ENCODE measurements at regions not wholly inside any gene's neighbourhood (a gene's known extent, or its start where the extent isn't known, plus 50 kb on each side); places are given as distances from the start of the nearest gene placed in this dataset.

- DNase-seq (ENCODE audit: low read depth): no peak
These were observed 114.4 kb upstream of the COPS8 start for GRCh38 chr2:236971131-236971821.

DNA sequence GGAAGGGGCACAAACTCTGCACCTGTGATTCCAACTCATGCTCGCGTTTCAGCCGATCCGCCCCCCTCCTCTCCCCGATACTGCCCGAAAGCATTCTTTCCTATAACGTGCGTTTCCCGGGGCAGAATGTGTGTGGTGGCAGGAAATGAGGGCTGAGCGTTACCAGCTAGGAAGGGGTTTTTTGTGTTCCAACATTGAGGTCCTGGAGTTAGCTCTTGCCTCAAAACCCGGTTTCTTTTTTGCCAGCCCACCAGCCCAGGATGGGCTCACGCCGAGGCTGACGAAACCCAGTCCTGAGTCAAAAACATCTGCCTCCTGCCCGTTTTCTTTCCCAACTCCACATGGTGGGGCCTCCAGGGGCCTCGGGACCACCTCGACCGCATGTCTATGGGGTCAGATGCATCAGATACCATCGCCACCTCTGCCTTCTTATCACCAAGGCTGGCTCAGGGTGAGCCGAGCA lies 113.7 kb upstream of the COPS8 start:
- DNase-seq (ENCODE audit: low read depth): no peak

GRCh38 chr2:236972491-236973342 lies 113.0 kb upstream of the COPS8 start:
- DNase-seq (ENCODE audit: low read depth): peak; percentile 68

- no peak for DNase-seq (ENCODE audit: low read depth)
These were observed 112.2 kb upstream of the COPS8 start for GRCh38 chr2:236973343-236973980.

- no peak for DNase-seq (ENCODE audit: low read depth)
These were observed 111.5 kb upstream of the COPS8 start for GRCh38 chr2:236974148-236974547.

DNA sequence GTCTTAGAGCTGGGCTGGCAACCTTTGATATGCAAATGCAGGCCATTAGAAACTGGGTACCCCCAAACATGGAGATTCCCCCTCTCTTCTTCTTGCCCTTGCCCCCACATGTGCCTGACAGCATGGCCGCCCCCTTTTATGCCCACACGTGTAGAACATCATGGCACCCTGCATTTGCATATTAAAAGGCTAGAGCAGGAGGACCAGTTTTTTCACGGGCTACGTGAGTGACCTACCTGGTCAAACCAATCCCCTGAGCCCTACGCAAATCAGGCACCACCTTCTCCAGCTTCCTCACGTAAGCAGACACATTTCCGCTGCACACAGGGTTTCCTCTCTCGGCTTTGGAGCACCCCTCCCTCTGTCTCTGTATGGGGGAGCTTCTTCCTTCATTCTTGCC lies 110.9 kb upstream of the COPS8 start:
- no peak for DNase-seq (ENCODE audit: low read depth)

DNA sequence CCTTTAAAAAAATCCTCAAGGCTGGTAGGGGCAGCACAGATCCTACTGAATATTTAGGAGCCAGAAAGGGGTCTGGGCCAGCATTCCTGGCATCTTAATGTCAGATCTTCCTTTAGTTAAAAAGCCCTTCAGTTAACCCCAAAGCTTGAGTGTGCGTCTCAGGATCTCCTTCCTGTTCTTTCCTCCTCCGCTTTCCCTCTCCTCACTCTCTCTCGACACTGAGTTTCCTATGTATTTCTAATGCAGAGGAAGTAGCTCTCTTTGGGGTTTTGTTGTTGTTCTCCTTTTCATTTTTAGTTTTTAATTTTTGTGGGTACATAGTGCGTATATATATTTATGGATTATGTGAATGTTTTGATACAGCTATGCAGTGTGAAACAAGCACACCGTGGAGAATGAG lies 109.9 kb upstream of the COPS8 start:
- DNase-seq (ENCODE audit: low read depth): no peak

DNA sequence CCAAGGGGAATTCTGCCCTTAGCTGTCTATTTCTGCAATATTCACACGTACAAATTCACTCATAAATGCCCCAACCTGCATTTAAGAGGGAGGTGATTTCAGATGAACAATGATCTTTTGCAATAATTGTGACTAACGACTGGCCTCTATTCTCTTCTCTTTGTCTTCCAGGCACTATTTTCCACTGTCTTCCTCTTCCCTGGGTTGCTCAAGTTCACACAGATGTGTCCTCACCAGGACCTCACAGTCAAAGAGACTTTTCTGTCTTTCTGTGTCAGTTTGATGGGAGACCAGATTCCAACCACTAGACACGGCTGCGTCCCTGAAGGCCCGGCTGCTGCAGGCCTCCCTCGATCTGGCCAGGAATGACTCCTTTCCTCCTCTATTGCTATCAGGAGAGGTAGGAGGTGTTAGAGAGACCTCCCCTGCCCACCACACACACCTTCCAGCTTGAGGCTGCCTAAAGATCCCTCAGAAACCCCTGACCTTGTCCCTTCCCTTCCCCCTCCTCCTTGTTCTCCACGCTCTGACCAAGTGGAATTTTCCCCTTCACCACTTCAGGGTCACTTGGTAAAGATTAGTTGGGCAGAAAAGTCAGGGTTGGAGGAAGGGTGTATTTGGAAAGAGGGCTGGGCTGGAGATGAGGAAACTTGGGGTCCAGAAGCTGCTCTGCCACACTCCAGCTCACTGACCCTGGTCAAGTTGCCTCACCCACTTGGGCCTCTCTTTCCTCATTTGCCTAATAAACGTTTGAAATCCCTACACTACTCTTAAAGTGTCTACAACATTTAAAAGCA lies 109.2 kb upstream of the COPS8 start:
- no peak for DNase-seq (ENCODE audit: low read depth)

DNA sequence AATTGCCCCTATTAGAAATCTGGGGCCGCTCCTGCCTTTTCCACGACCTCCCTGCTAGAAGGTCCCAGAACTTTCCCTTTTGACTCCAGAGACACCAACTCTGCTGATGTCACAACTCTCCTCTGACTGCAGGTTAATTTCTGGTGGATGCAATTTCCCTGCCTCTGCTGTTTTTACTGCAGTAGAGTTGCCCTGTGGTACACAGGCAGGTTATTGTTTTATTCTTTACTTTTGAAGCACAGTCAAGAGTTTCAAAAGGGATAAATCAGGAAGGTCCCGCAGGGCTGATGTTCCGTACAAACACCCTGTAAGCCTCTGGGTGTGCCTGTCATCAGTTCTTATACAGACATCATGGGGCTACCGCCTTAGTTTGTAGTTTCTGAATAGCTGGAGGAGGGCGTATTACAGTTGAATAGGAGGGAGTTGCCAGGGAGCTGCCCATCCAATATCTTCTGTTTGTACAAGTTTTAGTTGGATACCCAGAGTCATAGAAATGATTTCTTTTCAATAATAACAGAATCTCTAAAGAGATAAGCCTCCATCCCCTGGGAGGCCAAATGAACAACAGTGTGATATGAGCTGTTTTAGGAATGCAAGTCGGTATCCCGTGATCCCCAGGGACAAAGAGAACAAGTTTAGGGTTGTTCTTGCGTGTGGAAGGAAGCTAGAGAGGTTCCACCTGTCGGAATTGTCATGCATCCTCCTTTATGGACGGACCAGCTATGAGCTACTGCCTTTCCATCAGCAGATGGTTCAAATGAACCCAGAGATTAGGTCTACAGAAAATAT lies 108.4 kb upstream of the COPS8 start:
- no peak for DNase-seq (ENCODE audit: low read depth)

GRCh38 chr2:236977852-236978398 lies 107.8 kb upstream of the COPS8 start:
- DNase-seq (ENCODE audit: low read depth): no peak

DNA sequence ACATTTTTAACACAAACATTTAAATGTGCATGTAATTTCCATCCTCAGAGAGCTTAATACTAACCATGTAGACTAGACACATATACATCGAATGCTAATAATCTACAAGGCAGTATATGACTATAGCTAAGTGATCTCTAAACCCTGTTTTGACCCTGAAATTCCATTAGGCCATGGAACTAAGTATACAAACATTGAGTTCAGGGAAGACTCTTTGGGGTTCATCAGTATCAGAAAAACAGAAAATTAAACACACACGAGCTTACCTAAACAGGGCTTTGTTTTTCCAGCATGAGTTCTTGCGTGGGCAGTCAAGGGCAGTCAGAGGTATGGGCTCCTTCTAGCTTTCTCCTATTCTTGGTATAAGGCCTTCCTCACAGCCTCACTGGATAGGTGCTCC lies 106.0 kb upstream of the COPS8 start:
- DNase-seq (ENCODE audit: low read depth): no peak

GRCh38 chr2:236980961-236981360 lies 104.7 kb upstream of the COPS8 start:
- DNase-seq (ENCODE audit: low read depth): no peak

DNA sequence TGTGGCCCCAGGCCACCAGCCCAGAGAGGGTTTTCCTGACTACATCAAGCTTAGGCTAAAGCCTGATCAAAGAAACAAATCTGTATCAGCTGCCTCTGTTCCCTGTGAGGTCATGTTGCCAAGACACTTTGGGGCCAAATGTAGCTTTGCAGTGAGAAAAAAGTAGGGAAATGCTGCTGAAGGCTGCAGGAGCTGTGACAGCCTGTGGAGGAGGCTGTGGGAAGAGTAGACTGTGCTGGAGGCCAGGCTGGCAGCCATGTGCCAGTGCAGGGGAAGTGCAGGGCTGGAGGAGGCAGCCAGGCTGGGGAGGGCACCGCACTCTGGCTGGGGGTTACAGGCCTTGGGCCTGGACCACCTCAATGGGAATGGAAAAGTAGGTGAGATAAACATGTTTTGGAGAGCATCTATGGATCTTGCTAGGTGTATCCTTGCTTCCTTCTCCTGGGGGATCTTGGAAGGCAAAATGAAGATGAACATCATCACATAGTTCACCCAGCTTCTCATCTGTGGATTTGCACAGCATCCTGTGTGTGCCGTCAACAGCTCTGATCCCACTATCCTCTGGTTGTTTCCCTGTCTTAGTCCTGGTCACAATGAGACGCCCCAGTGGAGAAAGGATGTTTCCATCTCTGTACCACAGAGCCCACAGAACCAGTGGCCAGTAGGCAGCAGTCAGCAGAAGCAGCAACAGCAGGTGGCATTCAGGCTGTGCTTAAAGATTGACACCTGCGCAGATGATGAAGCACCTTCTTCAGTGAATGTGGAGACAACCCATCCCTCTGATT lies 103.8 kb upstream of the COPS8 start:
- DNase-seq (ENCODE audit: low read depth): no peak

- no peak for DNase-seq (ENCODE audit: low read depth)
These were observed 102.8 kb upstream of the COPS8 start for GRCh38 chr2:236982693-236983455.

DNA sequence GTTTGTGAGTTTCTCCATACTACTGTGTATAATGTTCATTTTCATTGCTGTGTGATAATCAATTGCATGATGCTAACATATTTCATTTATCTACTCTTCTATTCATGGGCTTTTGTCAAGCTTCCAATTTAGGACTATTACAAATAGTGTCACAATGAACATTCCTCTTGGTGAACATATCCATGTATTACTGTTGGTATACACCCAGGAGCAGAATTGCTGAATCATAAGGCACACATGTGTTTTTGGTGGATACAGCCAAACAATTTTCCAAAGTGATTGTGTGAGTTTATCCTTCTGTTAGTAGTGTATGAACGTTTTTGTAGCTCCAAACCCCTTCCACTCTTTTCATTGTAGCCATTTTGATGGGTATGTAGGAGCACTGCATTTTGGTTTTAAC lies 101.6 kb upstream of the COPS8 start:
- DNase-seq (ENCODE audit: low read depth): no peak

GRCh38 chr2:236985761-236986339 lies 99.8 kb upstream of the COPS8 start:
- DNase-seq (ENCODE audit: low read depth): no peak

DNA sequence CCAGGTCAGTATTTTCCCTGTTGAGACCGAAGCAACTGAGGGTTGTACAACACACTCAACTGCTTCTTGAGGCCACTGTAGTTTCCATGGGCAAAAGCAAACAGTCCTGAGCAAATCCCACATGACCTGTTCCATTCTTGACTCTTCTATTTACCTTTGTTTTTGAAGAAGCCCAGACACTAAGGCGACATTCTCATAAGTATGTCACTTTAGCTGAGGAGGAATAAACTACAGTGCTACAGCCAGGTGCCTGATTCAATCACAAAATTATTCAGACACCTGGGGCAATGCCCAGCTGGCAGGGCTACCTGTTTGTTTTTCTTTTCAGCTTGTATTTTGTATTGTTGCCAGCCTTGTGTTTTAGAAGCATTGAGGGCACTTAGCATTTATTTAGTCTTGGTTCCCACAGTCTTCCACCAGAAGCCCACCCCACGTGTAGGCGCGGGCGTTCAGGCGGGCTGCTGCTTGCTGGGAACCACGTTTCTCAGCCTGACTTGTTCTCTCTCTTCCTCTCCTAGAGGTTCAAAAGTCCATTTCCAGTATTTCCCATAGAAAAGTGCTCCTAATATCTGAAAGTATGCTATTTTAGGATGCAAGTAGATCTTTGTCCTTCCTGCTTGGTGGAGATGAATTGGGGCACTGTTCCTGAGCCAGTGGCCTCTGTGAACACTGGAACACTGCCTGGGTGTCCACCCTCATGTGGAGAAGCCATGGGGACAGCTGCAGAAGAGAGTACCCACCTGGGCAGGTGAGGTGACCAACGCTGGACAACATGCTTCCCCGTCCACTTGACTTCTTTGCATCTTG lies 99.0 kb upstream of the COPS8 start:
- DNase-seq (ENCODE audit: low read depth): no peak

GRCh38 chr2:236988216-236988615 lies 97.5 kb upstream of the COPS8 start:
- DNase-seq (ENCODE audit: low read depth): no peak
